Tibial nerve (tissue), 4 donors: ENCODE measurements at regions not wholly inside any gene's neighbourhood (a gene's known extent, or its start where the extent isn't known, plus 50 kb on each side); places are given as distances from the start of the nearest gene placed in this dataset.

Experiments
- DNase-seq, 2 donors: peaks; one replicate each; pipeline ENCODE4 v3.0.0-alpha.2; 2019; ENCODE audit warnings: low spot score in 2 of 2
- H3K27ac ChIP-seq, 4 donors: fragments of 200-600 bp; sonication (generic) in 3 of 4; one replicate each; pipeline ENCODE4 v1.5.1; 2017 to 2019; ENCODE audit warnings: mild to moderate bottlenecking in 1 of 4
- H3K27me3 ChIP-seq, 2 donors: fragments of 200-600 bp; sonication (generic) in 1 of 2; one replicate each; pipeline versions ENCODE4 v1.5.1 to v1.6.0; 2017 to 2019
- H3K36me3 ChIP-seq, 3 donors: fragments of 200-600 bp; sonication (generic); one replicate each; pipeline ENCODE4 v1.5.1; 2018 to 2019
- H3K4me1 ChIP-seq, 4 donors: fragments of 200-600 bp; sonication (generic) in 3 of 4; one replicate each; pipeline ENCODE4 v1.5.1; 2017 to 2019
- H3K4me3 ChIP-seq, 4 donors: fragments of 200-600 bp; sonication (generic) in 3 of 4; one replicate each; pipeline ENCODE4 v1.5.1; 2017 to 2019; ENCODE audit warnings: mild to moderate bottlenecking in 1 of 4, moderate library complexity in 1 of 4
- H3K9me3 ChIP-seq, 4 donors: fragments of 200-600 bp; sonication (generic) in 3 of 4; one replicate each; pipeline ENCODE4 v1.5.1; 2017 to 2019
- EP300 ChIP-seq, 2 donors: sonication (generic); formaldehyde crosslinking; IDR thresholded peaks; one replicate each; pipeline ENCODE4 v1.6.1; 2017; ENCODE audit warnings: antibody characterized with exemption in 2 of 2, mild to moderate bottlenecking in 1 of 2
- POLR2A ChIP-seq, 2 donors: fragments of 450-650 bp; IDR thresholded peaks; one replicate each; pipeline ENCODE4 v1.6.1; 2017; ENCODE audit warnings: antibody characterized with exemption in 2 of 2, mild to moderate bottlenecking in 2 of 2, moderate library complexity in 2 of 2
- WGBS, 2 donors: methylation state at CpG; one replicate each; pipeline ENCODE4 v1.1.5; 2018; 5-methylcytosine and 5-hydroxymethylcytosine counted together
- TF ChIP-seq, protein P1 (sequence below), 5 experiments: fragments of 200-600 bp in 3 of 5; fragments of 450-650 bp in 2 of 5; sonication (generic) in 3 of 5; IDR thresholded peaks; one replicate each; pipeline ENCODE4 v1.5.1; 2016 to 2019; ENCODE audit warnings: antibody characterized with exemption in 5 of 5, mild to moderate bottlenecking in 3 of 5, moderate library complexity in 2 of 5

DNA sequence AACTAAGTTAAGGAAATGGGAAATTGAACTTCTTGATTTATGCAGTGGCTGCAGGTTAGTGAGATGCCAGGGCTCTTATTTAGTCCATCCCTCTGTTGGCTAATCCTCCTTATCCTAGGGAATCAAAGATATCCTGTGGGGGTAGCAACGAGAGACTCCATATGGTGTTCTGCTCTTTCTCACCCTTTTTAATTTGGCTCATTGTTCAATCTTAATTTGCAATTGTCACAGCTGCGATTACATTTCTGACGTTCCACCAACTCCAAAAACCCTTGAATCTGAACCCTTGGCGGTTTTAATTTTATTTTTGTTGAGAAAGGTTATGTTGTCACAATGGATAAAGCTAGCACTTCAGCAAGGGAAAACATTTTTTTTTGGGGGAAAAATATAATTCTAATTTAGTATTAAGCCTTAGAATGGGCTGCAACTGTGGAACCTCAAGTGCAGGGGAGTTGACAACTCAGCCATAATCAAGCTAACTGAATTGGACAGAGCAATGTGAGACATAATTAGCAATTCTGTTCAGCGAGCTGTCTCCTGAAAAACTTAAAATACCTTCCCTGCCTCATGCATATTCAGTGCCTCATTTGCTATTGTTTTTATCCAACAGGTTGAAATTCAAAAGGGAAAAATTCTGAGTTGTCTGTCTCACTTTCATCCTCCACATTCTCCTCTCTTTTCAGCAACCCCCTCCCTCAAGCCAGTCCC is 91.3 kb downstream of the MAT2B start:
- 58 to 61% methylated on average over 5 of the region's 5 CpGs for WGBS, 2 donors
- TF ChIP-seq EP300 (IDR thresholded peaks at IDR 0.05) (no peak), POLR2A (IDR thresholded peaks at IDR 0.05) (no peak)
- TF ChIP-seq, protein P1, sequence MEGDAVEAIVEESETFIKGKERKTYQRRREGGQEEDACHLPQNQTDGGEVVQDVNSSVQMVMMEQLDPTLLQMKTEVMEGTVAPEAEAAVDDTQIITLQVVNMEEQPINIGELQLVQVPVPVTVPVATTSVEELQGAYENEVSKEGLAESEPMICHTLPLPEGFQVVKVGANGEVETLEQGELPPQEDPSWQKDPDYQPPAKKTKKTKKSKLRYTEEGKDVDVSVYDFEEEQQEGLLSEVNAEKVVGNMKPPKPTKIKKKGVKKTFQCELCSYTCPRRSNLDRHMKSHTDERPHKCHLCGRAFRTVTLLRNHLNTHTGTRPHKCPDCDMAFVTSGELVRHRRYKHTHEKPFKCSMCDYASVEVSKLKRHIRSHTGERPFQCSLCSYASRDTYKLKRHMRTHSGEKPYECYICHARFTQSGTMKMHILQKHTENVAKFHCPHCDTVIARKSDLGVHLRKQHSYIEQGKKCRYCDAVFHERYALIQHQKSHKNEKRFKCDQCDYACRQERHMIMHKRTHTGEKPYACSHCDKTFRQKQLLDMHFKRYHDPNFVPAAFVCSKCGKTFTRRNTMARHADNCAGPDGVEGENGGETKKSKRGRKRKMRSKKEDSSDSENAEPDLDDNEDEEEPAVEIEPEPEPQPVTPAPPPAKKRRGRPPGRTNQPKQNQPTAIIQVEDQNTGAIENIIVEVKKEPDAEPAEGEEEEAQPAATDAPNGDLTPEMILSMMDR (IDR thresholded peaks at IDR 0.05), result no peak
- Histone ChIP-seq H3K4me3 (no peak overlapping the region), H3K27me3 (no peaks in the 10 kb centered on the region), H3K36me3 (no peaks in the 10 kb centered on the region), H3K27ac (no peak overlapping the region), H3K4me1 (no peaks in the 10 kb centered on the region), H3K9me3 (peaks cover 0 to 6% (median 0%) of the 10 kb centered on the region in 4 donors)
- DNase-seq, result no peak

DNA sequence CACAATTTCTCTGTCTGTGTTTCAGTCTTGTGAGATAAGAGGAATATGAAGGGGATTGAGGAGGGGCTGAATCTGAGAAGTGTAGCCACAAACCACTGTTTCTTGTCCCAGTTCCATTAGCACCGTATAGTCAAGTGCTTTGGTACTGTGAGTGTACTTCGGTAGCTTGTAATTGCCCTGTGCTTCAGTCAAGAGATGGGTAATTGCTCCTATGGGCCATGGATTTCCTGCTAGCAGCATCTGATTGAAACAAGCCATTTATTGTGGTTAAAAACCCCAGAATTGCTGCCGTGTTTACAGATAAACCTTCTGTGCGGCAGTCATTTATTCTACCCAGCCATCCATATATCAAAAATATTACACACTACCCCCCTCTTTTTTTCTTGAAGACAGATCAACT is 98.6 kb downstream of the MAT2B start:
- H3K9me3 ChIP-seq, result no peaks in the 10 kb centered on the region
- H3K27ac ChIP-seq, result no peak overlapping the region
- 9 to 10% methylated on average over 4 of the region's 4 CpGs for WGBS, 2 donors
- H3K27me3 ChIP-seq, result no peaks in the 10 kb centered on the region
- DNase-seq, result no peak
- no peaks in the 10 kb centered on the region for H3K4me1 ChIP-seq
- no peaks in the 10 kb centered on the region for H3K36me3 ChIP-seq
- H3K4me3 ChIP-seq, result no peak overlapping the region
- no peak for TF ChIP-seq POLR2A (IDR thresholded peaks at IDR 0.05)
- no peak for TF ChIP-seq EP300 (IDR thresholded peaks at IDR 0.05)
- TF ChIP-seq, protein P1 (IDR thresholded peaks at IDR 0.05), result no peak

DNA sequence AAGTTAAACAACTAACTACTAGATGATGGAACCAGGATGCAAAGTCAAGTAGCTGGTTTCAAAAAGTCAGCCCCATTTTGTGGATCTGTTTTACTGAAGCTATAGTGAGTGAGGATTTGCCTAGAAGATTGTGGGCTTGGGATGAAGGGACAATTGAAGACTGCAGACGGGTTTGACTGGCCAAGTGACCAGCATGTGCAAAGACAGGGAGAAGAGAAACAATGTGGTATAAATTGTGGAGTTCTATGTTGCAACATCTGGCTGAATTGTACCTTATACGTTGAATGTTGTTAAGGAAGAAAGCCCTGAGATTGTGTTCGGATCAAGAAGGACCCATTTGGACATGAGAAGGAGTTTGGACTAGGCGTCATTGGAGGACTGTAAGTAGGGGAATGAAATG is 101.8 kb downstream of the MAT2B start:
- no peak for DNase-seq
- no peak for TF ChIP-seq POLR2A (IDR thresholded peaks at IDR 0.05)
- TF ChIP-seq, protein P1 (IDR thresholded peaks at IDR 0.05), result no peak
- no peak for TF ChIP-seq EP300 (IDR thresholded peaks at IDR 0.05)
- Histone ChIP-seq H3K9me3 (no peaks in the 10 kb centered on the region), H3K27me3 (no peaks in the 10 kb centered on the region), H3K36me3 (no peaks in the 10 kb centered on the region), H3K4me3 (no peak overlapping the region), H3K4me1 (no peaks in the 10 kb centered on the region), H3K27ac (no peak overlapping the region)
- 85 to 86% methylated on average over 4 of the region's 4 CpGs for WGBS, 2 donors

DNA sequence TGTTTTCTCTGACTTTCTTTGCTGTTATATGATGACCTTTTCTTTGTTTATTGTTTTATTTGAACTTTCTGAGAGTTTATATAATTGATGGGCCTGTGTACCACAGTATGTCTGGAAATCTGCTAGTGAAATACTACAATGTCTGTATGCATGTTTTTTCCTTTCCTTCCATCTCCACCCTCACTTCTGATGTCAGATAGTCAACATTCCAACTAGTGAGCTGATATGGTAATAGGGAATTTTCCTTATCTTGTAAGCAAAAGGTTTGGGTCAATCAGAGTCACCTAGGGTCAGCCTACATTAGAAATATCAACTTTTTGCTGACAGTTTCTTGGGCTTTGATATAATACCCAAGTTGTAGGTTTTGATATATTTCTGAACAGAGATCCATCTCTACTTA is 103.2 kb downstream of the MAT2B start:
- Histone ChIP-seq H3K9me3 (no peaks in the 10 kb centered on the region), H3K27ac (no peak overlapping the region), H3K4me1 (no peaks in the 10 kb centered on the region), H3K4me3 (no peak overlapping the region), H3K27me3 (no peaks in the 10 kb centered on the region), H3K36me3 (no peaks in the 10 kb centered on the region)
- no peak for TF ChIP-seq EP300 (IDR thresholded peaks at IDR 0.05)
- TF ChIP-seq POLR2A (IDR thresholded peaks at IDR 0.05), result no peak
- TF ChIP-seq, protein P1 (IDR thresholded peaks at IDR 0.05), result no peak
- DNase-seq, result no peak

DNA sequence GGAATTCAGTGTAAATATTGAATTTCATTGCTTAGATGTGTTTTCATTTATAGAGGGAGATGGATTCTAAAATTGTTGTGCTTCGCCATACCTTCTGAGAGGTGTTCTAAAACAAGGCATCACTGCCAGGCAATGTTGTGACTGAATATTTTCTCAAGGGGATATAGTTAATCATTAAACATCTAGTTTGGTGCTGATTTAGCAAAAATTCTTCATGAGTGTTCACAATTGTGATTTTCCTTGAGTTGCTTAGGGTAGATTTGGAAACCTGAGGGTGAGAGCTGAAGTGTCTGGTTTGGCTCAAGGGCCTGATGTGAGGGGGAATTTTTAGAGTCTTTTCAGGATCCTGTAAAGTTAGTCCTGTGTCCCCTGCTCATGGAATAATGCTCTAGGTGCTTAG is 104.5 kb downstream of the MAT2B start:
- no peaks in the 10 kb centered on the region for H3K9me3 ChIP-seq
- 84 to 85% methylated on average over 1 of the region's 1 CpG for WGBS, 2 donors
- H3K4me3 ChIP-seq, result no peak overlapping the region
- H3K27ac ChIP-seq, result no peak overlapping the region
- no peak for TF ChIP-seq EP300 (IDR thresholded peaks at IDR 0.05)
- TF ChIP-seq POLR2A (IDR thresholded peaks at IDR 0.05), result no peak
- TF ChIP-seq, protein P1 (IDR thresholded peaks at IDR 0.05), result no peak
- H3K36me3 ChIP-seq, result no peaks in the 10 kb centered on the region
- no peaks in the 10 kb centered on the region for H3K4me1 ChIP-seq
- no peak for DNase-seq
- H3K27me3 ChIP-seq, result no peaks in the 10 kb centered on the region
